ENCODE measurements at regions not wholly inside any gene's neighbourhood (a gene's known extent, or its start where the extent isn't known, plus 50 kb on each side); places are given as distances from the start of the nearest gene placed in this dataset.

GRCh38 chr6:43954311-43955131 is 172.7 kb downstream of the MRPL14 start:
- Mint-ChIP-seq H3K27ac (no peak overlapping the region), H3K36me3 (ENCODE audit: insufficient read depth in 1 of 3, low read depth in 3 of 3) (peaks cover 0 to 7% (median 0%) of the 10 kb centered on the region in 3 experiments; a peak in 3 of 7 replicates), H3K4me1 (peaks cover 2 to 15% of the 10 kb centered on the region in 2 experiments; a peak in 3 of 4 replicates), H3K9me3 (peaks cover 2 to 6% of the 10 kb centered on the region in 2 experiments; a peak in 4 of 5 replicates), H3K4me3 (no peak overlapping the region), H3K27me3 (ENCODE audit: low read depth) (peaks cover 3% of the 10 kb centered on the region; the same call in 1 of the 2 replicates)
- Histone ChIP-seq H2AK5ac (ENCODE audit: insufficient read length, low read length) (no peak overlapping the region), H3K4me2 (ENCODE audit: insufficient read depth, insufficient read length, low read length) (no peak overlapping the region), H3K4me1 (ENCODE audit: insufficient read depth, low read length) (no peaks in the 10 kb centered on the region), H3K14ac (ENCODE audit: insufficient read depth, low read length) (no peak overlapping the region), H3K9me3 (ENCODE audit: control insufficient read depth, low read depth, low read length) (no peaks in the 10 kb centered on the region), H3K23ac (ENCODE audit: insufficient read length, low read depth, low read length) (no peak overlapping the region), H4K91ac (ENCODE audit: insufficient read length, low read depth, low read length) (no peak overlapping the region), H2AFZ (ENCODE audit: low read length) (no peak overlapping the region), H2BK120ac (ENCODE audit: low read depth, low read length, poor library complexity, severe bottlenecking) (no peak overlapping the region), H4K5ac (ENCODE audit: insufficient read length, low read depth, low read length) (no peak overlapping the region), H2BK12ac (ENCODE audit: insufficient read length, low read depth, low read length) (no peak overlapping the region), H4K8ac (replicated peaks; ENCODE audit: insufficient read length, low read depth, low read length) (no peak overlapping the region), H3K23me2 (ENCODE audit: insufficient read length, low read depth, low read length, poor library complexity, severe bottlenecking) (no peaks in the 10 kb centered on the region), H4K20me1 (ENCODE audit: control insufficient read depth, insufficient read depth, insufficient read length) (no peaks in the 10 kb centered on the region), H3K18ac (ENCODE audit: insufficient read length, low read depth, low read length) (no peak overlapping the region), H3K79me1 (ENCODE audit: insufficient read depth, low read depth, low read length, poor library complexity, severe bottlenecking) (no peaks in the 10 kb centered on the region), H2BK15ac (ENCODE audit: low read depth, low read length) (no peak overlapping the region), H3K27ac (ENCODE audit: insufficient read length, low read depth, low read length) (no peak overlapping the region), H3K79me2 (ENCODE audit: insufficient read depth, low read length) (no peaks in the 10 kb centered on the region), H3T11ph (ENCODE audit: low read length) (no peak overlapping the region), H2BK5ac (ENCODE audit: insufficient read length, low read length) (no peak overlapping the region), H3K27me3 (ENCODE audit: insufficient read depth, low read length) (no peaks in the 10 kb centered on the region), H3K56ac (ENCODE audit: insufficient read length, low read depth, low read length) (no peak overlapping the region), H2BK20ac (ENCODE audit: low read depth, low read length, poor library complexity, severe bottlenecking) (no peak overlapping the region), H3K9ac (ENCODE audit: extremely low read depth, insufficient read length, low read length) (no peak overlapping the region), H3K4ac (ENCODE audit: low read depth, low read length) (no peak overlapping the region)
- DNase-seq, result peak; percentile 23
- no peak for TF ChIP-seq CTCF (conservative IDR thresholded peaks at IDR 0.05)
- WGBS (ENCODE audit: extremely low coverage, insufficient read length, low lambda C conversion rate), result no CpG with 5 or more reads among the region's 12 CpGs
